Heart right ventricle (tissue), 16 donors: ENCODE measurements at regions not wholly inside any gene's neighbourhood (a gene's known extent, or its start where the extent isn't known, plus 50 kb on each side); places are given as distances from the start of the nearest gene placed in this dataset.

Source experiments
- ATAC-seq, 8 donors: fragments of 200-7000 bp; cut with Tn5 transposase; one replicate each; pipeline ENCODE4 v1.9.1; 2020; ENCODE audit warnings: mild to moderate bottlenecking in 8 of 8, moderate library complexity in 8 of 8, moderate number of reproducible peaks in 1 of 8
- DNase-seq, 2 donors: peaks; one replicate each; pipeline ENCODE4 v3.0.0-alpha.2; 2020
- H3K27ac ChIP-seq, 10 donors: fragments of 200-600 bp; sonication (generic) in 2 of 10; one replicate each; pipeline versions ENCODE4 v1.5.0 to v1.8.0; 2020 to 2022; ENCODE audit warnings: mild to moderate bottlenecking in 3 of 10
- H3K27me3 ChIP-seq, 7 donors: fragments of 200-600 bp; one replicate each; pipeline ENCODE4 v1.8.0; 2021 to 2022; ENCODE audit warnings: mild to moderate bottlenecking in 2 of 7
- H3K36me3 ChIP-seq, 9 donors: fragments of 200-600 bp; sonication (generic) in 1 of 9; one replicate each; pipeline versions ENCODE4 v1.5.0 to v1.8.0; 2020 to 2022; ENCODE audit warnings: mild to moderate bottlenecking in 2 of 9
- H3K4me1 ChIP-seq, 9 donors: fragments of 200-600 bp; sonication (generic) in 1 of 9; one replicate each; pipeline versions ENCODE4 v1.5.0 to v1.8.0; 2020 to 2022; ENCODE audit warnings: mild to moderate bottlenecking in 4 of 9
- H3K4me3 ChIP-seq, 10 donors: fragments of 200-600 bp; sonication (generic) in 2 of 10; one replicate each; pipeline versions ENCODE4 v1.5.0 to v1.8.0; 2020 to 2022; ENCODE audit warnings: mild to moderate bottlenecking in 7 of 10, moderate library complexity in 2 of 10
- H3K9me3 ChIP-seq, 11 donors: fragments of 200-600 bp in 10 of 11; sonication (generic) in 2 of 11; one replicate each; pipeline versions ENCODE4 v1.5.0 to v1.8.0; 2013 to 2022; ENCODE audit warnings: mild to moderate bottlenecking in 2 of 11, control low read depth in 1 of 11, moderate library complexity in 1 of 11
- CTCF ChIP-seq, 9 donors: fragments of 200-600 bp; sonication (generic) in 2 of 9; IDR thresholded peaks; one replicate each; pipeline versions ENCODE4 v1.5.0 to v1.8.0; 2021 to 2022; ENCODE audit warnings: antibody characterized with exemption in 9 of 9, mild to moderate bottlenecking in 5 of 9, moderate library complexity in 1 of 9
- WGBS, 2 donors: extraction: QIAGEN DNeasy Blood & Tissue Kit; methylation state at CpG; one replicate each; pipeline ENCODE4 v1.1.7; 2013; ENCODE audit warnings: inconsistent platforms in 1 of 2; 5-methylcytosine and 5-hydroxymethylcytosine counted together
- intact Hi-C, 10 donors: fragments of 100-400 bp; cut with DNase I; formaldehyde crosslinking; loops; one replicate each; pipeline versions ENCODE4 v1.11.1 to v1.14.2; 2022
- donor health status: Arrhythmogenic right ventricular cardiomyopathy.
- donor health status: ischemic (EF 13 %, LVEDD 7.1; RV severe dilation, severe dysfunction).
- donor health status: healthy with polysubstance abuse.
- donor health status: DM: no; HTN: yes; CAD: no.
- donor health status: DM: no; HTN: no; CAD: no.
- donor health status: ischemic (EF 25% LVEDD 6.9; RV normal size, moderate dysfunction).
- donor health status: ischemic (EF 25% LVEDD 5.7; RV mildly dilated, moderate dysfunction).
- donor health status: healthy.
- donor health status: DM: yes; HTN: yes; CAD: no.
- donor health status: Ischemic cardiomyopathy.
- donor health status: ischemic (EF 35%, LVEDD 5.7; RV mildly dilated, moderate dysfunction).
- donor health status: nonischemic (EF 11% LVEDD 7.7; RV severe dilation, severe dysfunction).
- donor health status: DM: yes; HTN: yes; CAD: no.
- donor health status: PGD.
- donor health status: ischemic (EF 29% LVEDD 5.4; RV normal size, mild dysfunction).
- donor health status: nonischemic (EF 23%, LVEDD 6.1; RV moderate dilation, normal function).

- DNase-seq (no peak), ATAC-seq (no peak)
- H3K27me3 ChIP-seq, result no peaks in the 10 kb centered on the region
- H3K9me3 ChIP-seq, result peaks cover 0 to 6% (median 0%) of the 10 kb centered on the region in 11 donors
- 21 to 22% methylated on average over 2 of the region's 2 CpGs for WGBS, 2 donors
- peak in 2 of 9 donors; percentile 18 to 20 for TF ChIP-seq CTCF (IDR thresholded peaks at IDR 0.05)
- H3K36me3 ChIP-seq, result no peaks in the 10 kb centered on the region
- H3K4me1 ChIP-seq, result no peaks in the 10 kb centered on the region
- intact Hi-C loops, result no loop called here
- no peak overlapping the region for H3K27ac ChIP-seq
- no peak overlapping the region for H3K4me3 ChIP-seq
Measured at GRCh38 chr13:62357887-62358645, 942.4 kb upstream of the PCDH20 start.

GRCh38 chr13:62356977-62357376, 941.3 kb upstream of the PCDH20 start:
- H3K27ac ChIP-seq, result no peak overlapping the region
- intact Hi-C loops, result no loop called here
- H3K36me3 ChIP-seq, result no peaks in the 10 kb centered on the region
- no peak for TF ChIP-seq CTCF (IDR thresholded peaks at IDR 0.05)
- WGBS, 2 donors, result 46 to 50% methylated on average over 1 of the region's 1 CpG
- no peaks in the 10 kb centered on the region for H3K27me3 ChIP-seq
- ATAC-seq, result no peak
- no peak for DNase-seq
- H3K4me3 ChIP-seq, result no peak overlapping the region
- H3K4me1 ChIP-seq, result no peaks in the 10 kb centered on the region
- peaks cover 0 to 6% (median 0%) of the 10 kb centered on the region in 11 donors for H3K9me3 ChIP-seq

- H3K36me3 ChIP-seq, result no peaks in the 10 kb centered on the region
- no peaks in the 10 kb centered on the region for H3K27me3 ChIP-seq
- no peak overlapping the region for H3K27ac ChIP-seq
- no peak overlapping the region for H3K4me3 ChIP-seq
- intact Hi-C loops, result no loop called here
- no peak for TF ChIP-seq CTCF (IDR thresholded peaks at IDR 0.05)
- WGBS, 2 donors, result 43 to 50% methylated on average over 2 of the region's 2 CpGs
- ATAC-seq (no peak), DNase-seq (no peak)
- H3K4me1 ChIP-seq, result no peaks in the 10 kb centered on the region
- H3K9me3 ChIP-seq, result no peaks in the 10 kb centered on the region
Measured at GRCh38 chr13:62337109-62337880, 921.6 kb upstream of the PCDH20 start.

GRCh38 chr13:62336507-62336906, 920.9 kb upstream of the PCDH20 start:
- Histone ChIP-seq H3K4me3 (no peak overlapping the region), H3K27me3 (no peaks in the 10 kb centered on the region), H3K27ac (no peak overlapping the region), H3K36me3 (no peaks in the 10 kb centered on the region), H3K9me3 (no peaks in the 10 kb centered on the region), H3K4me1 (no peaks in the 10 kb centered on the region)
- DNase-seq (no peak), ATAC-seq (no peak)
- TF ChIP-seq CTCF (IDR thresholded peaks at IDR 0.05), result no peak
- 38 to 55% methylated on average over 1 of the region's 1 CpG for WGBS, 2 donors
- intact Hi-C loops, result no loop called here
